Pancreas (tissue), 10 donors: ENCODE measurements at regions not wholly inside any gene's neighbourhood (a gene's known extent, or its start where the extent isn't known, plus 50 kb on each side); places are given as distances from the start of the nearest gene placed in this dataset.

ENCODE experiments used
- ATAC-seq, 4 donors: fragments of 200-7000 bp; cut with Tn5 transposase; one replicate each; pipeline versions ENCODE4 v1.8.0 to v1.9.1; 2020; ENCODE audit warnings: mild to moderate bottlenecking in 4 of 4, moderate library complexity in 4 of 4
- DNase-seq, 6 donors: peaks; one replicate each; pipeline ENCODE4 v3.0.0-alpha.2; 2020
- FAIRE-seq: peaks from 2 replicates; lab custom pipeline; 2012; peaks lifted over from hg19 to GRCh38; lab: Jason Lieb, UNC
- H3K27ac ChIP-seq, 4 donors: fragments of 200-600 bp; sonication (generic); 1 replicate in 3 of 4; 2 replicates in 1 of 4; pipeline versions ENCODE4 v1.5.0 to v1.8.0; 2020
- H3K27me3 ChIP-seq, 4 donors: fragments of 200-600 bp; one replicate each; pipeline ENCODE4 v1.8.0; 2021
- H3K36me3 ChIP-seq, 3 donors: fragments of 200-600 bp; sonication (generic) in 1 of 3; one replicate each; pipeline versions ENCODE4 v1.5.0 to v1.8.0; 2020 to 2021
- H3K4me1 ChIP-seq, 3 donors: fragments of 200-600 bp; one replicate each; pipeline ENCODE4 v1.8.0; 2021
- H3K4me3 ChIP-seq, 4 donors: fragments of 200-600 bp; sonication (generic) in 2 of 4; one replicate each; pipeline versions ENCODE4 v1.5.0 to v1.8.0; 2020 to 2021
- H3K9me3 ChIP-seq, 4 donors: fragments of 200-600 bp; one replicate each; pipeline ENCODE4 v1.8.0; 2021
- WGBS, 2 donors: extraction: QIAGEN DNeasy Blood & Tissue Kit; methylation state at CpG; one replicate each; pipeline ENCODE4 v1.1.7; 2013; 5-methylcytosine and 5-hydroxymethylcytosine counted together
- intact Hi-C, 3 donors: fragments of 100-400 bp; cut with DNase I; formaldehyde crosslinking; loops; one replicate each; pipeline versions ENCODE4 v1.11.1 to v1.14.2; 2022
- TF ChIP-seq, protein P1 (sequence below), 4 donors: fragments of 200-600 bp; sonication (generic) in 3 of 4; IDR thresholded peaks; one replicate each; pipeline versions ENCODE4 v1.5.0 to v1.8.0; 2021; ENCODE audit warnings: antibody characterized with exemption in 4 of 4
- donor health status: healthy with polysubstance abuse.
- donor health status: DM: no; HTN: no; CAD: no; lungs with moderate emphysema.
- donor health status: DM: no; HTN: no; CAD: no.
- donor health status: control.
- donor health status: control.
- donor health status: Bipolar disorder and iron deficiency.
- donor health status: DM: yes; HTN: yes; CAD: no.
- donor health status: DM: no; HTN: no; CAD: no.
- donor health status: DM: no; HTN: no; CAD: no.
- donor health status: DM: yes; HTN: yes; CAD: no.

DNA sequence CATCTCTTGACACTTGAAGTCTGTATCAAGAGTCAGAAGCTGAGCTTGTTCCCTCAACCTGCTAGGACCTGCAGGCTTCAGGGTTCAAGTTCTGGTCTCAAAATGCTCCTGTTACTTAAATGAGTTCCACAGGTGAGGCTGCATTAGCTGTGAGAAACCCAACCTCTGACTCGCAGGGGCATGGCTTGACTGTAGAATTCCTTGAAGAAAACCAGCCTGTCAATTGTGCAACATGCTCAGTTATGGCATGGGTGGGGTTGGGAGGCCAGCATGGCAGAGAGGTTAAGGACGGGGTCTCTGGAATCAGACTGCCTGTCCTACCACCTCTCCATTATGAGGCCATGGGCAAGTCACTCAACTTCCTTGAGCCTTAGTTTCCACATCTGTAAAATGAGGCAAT, 235.8 kb downstream of the EN1 start:
- 84 to 85% methylated on average over 2 of the region's 2 CpGs for WGBS, 2 donors

DNA sequence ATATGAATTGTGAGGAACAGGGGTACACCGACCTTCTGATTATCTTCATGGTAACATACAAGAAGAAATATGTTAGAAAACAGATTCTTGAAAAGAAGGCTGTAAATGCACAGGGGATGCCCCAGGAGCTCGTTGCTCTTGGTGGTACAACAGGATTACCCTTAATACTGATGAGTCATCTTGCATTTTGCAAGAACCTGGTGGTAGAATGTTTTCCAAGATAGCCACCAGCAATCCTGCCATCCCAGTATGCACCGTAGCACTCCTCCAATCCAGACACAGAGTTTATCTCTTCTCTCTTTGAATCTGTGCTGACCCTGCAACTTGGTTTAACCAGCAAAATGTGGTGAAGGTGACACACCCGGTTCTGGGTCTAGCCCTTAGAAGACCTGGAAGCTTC, 238.3 kb downstream of the EN1 start:
- WGBS, 2 donors, result 75 to 81% methylated on average over 4 of the region's 4 CpGs
- H3K4me3 ChIP-seq, result no peak overlapping the region
- no peak overlapping the region for H3K27ac ChIP-seq
- DNase-seq (no peak), ATAC-seq (no peak), FAIRE-seq (no peak)
- H3K27me3 ChIP-seq, result no peaks in the 10 kb centered on the region
- intact Hi-C loops, result no loop called here
- TF ChIP-seq, protein P1, sequence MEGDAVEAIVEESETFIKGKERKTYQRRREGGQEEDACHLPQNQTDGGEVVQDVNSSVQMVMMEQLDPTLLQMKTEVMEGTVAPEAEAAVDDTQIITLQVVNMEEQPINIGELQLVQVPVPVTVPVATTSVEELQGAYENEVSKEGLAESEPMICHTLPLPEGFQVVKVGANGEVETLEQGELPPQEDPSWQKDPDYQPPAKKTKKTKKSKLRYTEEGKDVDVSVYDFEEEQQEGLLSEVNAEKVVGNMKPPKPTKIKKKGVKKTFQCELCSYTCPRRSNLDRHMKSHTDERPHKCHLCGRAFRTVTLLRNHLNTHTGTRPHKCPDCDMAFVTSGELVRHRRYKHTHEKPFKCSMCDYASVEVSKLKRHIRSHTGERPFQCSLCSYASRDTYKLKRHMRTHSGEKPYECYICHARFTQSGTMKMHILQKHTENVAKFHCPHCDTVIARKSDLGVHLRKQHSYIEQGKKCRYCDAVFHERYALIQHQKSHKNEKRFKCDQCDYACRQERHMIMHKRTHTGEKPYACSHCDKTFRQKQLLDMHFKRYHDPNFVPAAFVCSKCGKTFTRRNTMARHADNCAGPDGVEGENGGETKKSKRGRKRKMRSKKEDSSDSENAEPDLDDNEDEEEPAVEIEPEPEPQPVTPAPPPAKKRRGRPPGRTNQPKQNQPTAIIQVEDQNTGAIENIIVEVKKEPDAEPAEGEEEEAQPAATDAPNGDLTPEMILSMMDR (IDR thresholded peaks at IDR 0.05), result no peak
- H3K4me1 ChIP-seq, result peaks cover 0 to 3% (median 0%) of the 10 kb centered on the region in 3 donors
- no peaks in the 10 kb centered on the region for H3K36me3 ChIP-seq
- H3K9me3 ChIP-seq, result no peaks in the 10 kb centered on the region

More for the DNA sequence above, 235.8 kb downstream of the EN1 start:
- no peak overlapping the region for H3K27ac ChIP-seq
- intact Hi-C loops, result no loop called here
- H3K9me3 ChIP-seq, result no peaks in the 10 kb centered on the region
- no peak for FAIRE-seq
- no peaks in the 10 kb centered on the region for H3K36me3 ChIP-seq
- no peak overlapping the region for H3K4me3 ChIP-seq
- no peaks in the 10 kb centered on the region for H3K27me3 ChIP-seq
- DNase-seq, result no peak
- H3K4me1 ChIP-seq, result no peaks in the 10 kb centered on the region
- TF ChIP-seq, protein P1 (IDR thresholded peaks at IDR 0.05), result no peak
- no peak for ATAC-seq

DNA sequence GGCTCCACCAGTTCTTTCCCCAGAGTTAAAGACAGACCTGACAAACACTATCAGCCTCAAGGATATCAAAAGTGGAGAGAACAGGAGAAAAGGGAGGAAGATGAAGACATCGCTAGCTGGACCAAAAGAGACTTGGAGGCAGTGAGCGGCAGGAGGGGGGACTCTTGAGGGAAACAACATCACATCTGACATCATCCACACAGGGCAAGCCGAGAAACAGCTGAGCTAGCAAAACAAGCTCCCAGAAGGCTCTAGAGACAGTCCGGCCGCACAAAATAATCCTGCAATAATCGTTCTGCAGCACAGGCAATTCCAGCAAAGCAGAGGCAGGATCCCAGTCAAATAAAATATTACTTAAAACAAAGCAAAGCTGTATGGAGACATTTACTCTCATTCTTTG, 239.8 kb downstream of the EN1 start:
- no peak overlapping the region for H3K27ac ChIP-seq
- FAIRE-seq, result no peak
- no peak for ATAC-seq
- no peaks in the 10 kb centered on the region for H3K9me3 ChIP-seq
- peaks cover 0 to 3% (median 0%) of the 10 kb centered on the region in 3 donors for H3K4me1 ChIP-seq
- intact Hi-C loops, result no loop called here
- TF ChIP-seq, protein P1 (IDR thresholded peaks at IDR 0.05), result no peak
- no peaks in the 10 kb centered on the region for H3K36me3 ChIP-seq
- no peak for DNase-seq
- WGBS, 2 donors, result 69 to 70% methylated on average over 6 of the region's 6 CpGs
- H3K4me3 ChIP-seq, result no peak overlapping the region
- no peaks in the 10 kb centered on the region for H3K27me3 ChIP-seq

DNA sequence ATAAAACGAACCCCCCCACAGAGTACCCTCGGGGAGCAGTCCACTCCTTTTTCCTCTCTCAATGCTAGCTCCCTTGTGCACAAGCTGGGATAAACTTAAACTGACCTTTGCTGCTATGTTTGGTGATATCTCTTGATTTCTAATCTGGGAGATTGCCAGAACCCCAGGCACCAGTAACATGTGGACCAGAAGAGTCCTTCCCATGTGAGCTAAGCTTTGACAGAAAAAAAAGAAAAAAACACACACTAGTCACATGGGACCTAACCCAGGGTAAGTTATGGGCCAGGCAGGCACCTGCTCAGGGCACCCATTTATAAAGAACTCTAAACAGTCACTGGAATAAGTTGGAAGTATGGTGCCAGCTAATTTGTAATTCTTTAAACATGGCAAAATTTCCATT, 242.6 kb downstream of the EN1 start:
- WGBS, 2 donors, result 8 to 9% methylated on average over 2 of the region's 2 CpGs
- ATAC-seq (peak; percentile 93 to 99 (median 97)), DNase-seq (peak in 4 of 6 donors; percentile 39 to 69 (median 52)), FAIRE-seq (no peak)
- Histone ChIP-seq H3K27me3 (no peaks in the 10 kb centered on the region), H3K9me3 (no peaks in the 10 kb centered on the region), H3K27ac (no peak overlapping the region), H3K4me1 (peaks cover 0 to 3% (median 0%) of the 10 kb centered on the region in 3 donors), H3K36me3 (no peaks in the 10 kb centered on the region), H3K4me3 (no peak overlapping the region)
- intact Hi-C loops, result no loop called here
- TF ChIP-seq, protein P1 (IDR thresholded peaks at IDR 0.05), result no peak

DNA sequence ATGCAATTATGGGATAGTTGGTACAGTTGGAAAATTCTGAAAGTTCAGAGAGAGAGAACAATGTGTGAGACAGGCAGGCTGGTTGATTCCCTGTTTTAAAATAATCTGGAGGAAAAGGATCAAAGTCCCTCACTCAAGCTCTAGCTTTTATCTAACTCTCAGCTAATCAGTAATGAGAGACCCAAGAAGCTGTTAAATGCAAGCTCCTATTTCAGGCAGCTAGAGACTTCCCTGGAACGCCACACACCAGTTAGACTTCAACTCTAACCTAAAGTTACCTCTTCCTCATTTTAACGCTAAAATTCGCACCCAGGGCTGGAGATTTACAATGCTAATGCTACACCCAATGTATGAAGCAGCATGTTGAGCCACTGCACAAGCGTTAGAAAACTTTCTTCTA, 243.1 kb downstream of the EN1 start:
- Histone ChIP-seq H3K4me3 (no peak overlapping the region), H3K4me1 (peaks cover 0 to 3% (median 0%) of the 10 kb centered on the region in 3 donors), H3K27ac (no peak overlapping the region), H3K36me3 (no peaks in the 10 kb centered on the region), H3K9me3 (no peaks in the 10 kb centered on the region), H3K27me3 (no peaks in the 10 kb centered on the region)
- FAIRE-seq (no peak), ATAC-seq (peak; percentile 6 to 57 (median 38)), DNase-seq (no peak)
- TF ChIP-seq, protein P1 (IDR thresholded peaks at IDR 0.05), result no peak
- intact Hi-C loops, result no loop called here
- WGBS, 2 donors, result 15 to 18% methylated on average over 4 of the region's 4 CpGs
